SIG-M5 treated with dmso at 0.1 percent for 504 hours (cell line): ENCODE measurements at regions not wholly inside any gene's neighbourhood (a gene's known extent, or its start where the extent isn't known, plus 50 kb on each side); places are given as distances from the start of the nearest gene placed in this dataset.

Experiments
- DNase-seq: peaks from one replicate; lab custom pipeline; 2025; ENCODE audit not compliant: unreplicated experiment; lab: John Stamatoyannopoulos, UW

DNA sequence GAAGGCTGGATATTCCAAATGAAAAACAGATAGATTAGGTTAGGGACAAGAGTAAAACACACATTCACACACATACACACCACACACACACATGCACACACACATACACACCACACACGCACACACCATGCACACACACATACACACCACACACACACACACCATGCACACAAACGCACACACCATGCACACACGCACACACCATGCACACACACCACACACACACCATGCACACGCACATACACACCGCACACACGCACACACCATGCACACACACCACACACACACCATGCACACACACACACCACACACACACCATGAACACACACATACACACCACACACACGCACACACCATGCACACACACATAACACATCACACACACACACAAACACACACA is 203.7 kb upstream of the ZFHX3 start:
- no peak for DNase-seq

- no peak for DNase-seq
Observed at GRCh38 chr16:73248316-73248715, 200.4 kb upstream of the ZFHX3 start.

DNA sequence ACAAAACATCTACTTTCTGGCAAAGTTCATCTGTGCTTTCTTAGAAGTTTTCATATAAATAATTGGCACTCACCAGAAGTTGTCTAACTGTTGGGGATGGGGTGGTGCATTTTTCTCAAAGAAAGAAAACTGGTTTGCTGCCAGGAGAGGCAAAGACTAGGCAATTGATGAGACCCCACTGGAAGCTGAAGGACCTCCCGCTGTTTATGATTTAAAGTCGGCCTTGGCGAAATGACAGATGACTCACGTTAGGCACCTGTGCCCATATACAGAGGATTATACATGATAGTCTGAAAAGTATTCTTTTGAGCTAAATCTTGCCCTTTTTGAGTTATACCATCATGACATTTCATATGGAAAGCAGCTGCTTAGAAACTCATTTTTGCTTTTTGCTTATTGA is 193.0 kb upstream of the ZFHX3 start:
- no peak for DNase-seq

GRCh38 chr16:73237601-73238000 is 189.7 kb upstream of the ZFHX3 start:
- no peak for DNase-seq

- DNase-seq, result no peak
Observed at GRCh38 chr16:73234496-73234895, 186.6 kb upstream of the ZFHX3 start.

DNA sequence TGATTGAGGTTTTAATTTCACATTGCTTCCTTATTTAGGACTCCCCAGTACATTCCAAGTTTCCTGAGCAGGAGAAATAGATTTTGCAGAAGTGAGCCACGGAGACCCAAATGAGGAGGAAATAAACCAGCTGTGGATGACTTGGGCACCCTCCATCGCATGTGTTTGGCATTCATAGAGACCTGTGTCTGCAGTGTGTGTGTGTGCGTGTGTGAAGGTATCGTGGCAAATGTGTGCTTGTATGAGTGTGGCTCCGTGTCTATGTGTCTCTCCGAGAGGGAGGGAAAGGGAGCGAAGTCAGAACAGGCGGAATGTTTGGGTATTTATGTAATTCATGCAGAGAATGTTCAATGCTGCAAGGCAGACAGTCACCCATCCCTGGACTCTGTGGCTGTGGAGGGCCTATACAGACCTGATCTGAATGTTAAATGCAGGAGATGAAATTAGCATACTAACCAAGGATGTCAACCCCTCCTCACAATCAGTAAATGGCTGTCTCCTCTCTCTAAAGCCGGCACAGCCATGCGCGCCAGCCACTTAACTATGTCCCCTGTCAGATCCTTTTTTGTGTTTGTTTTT is 186.0 kb upstream of the ZFHX3 start:
- no peak for DNase-seq

DNA sequence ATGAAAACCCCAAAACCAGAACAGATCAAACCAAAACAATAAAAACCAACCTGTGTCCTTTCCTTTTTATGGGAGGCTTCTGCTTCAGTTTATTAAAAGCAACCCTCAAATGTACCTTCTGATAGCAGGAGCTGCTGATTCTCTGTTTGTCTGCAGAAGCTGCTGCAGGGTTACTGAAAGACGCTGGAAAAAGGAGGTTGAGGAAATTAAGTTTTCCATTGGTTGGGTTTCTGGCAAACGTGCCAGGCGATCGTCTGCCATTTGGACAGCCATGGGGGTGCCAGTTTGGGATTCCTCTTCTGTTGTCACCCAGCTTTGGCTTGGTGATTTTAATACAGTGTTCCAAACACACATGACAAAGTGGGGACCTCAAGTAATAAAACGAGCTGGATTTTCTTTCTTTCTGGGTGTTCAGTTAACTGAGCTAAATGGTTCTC is 185.4 kb upstream of the ZFHX3 start:
- no peak for DNase-seq

GRCh38 chr16:73232555-73233328 is 184.8 kb upstream of the ZFHX3 start:
- DNase-seq, result no peak

DNA sequence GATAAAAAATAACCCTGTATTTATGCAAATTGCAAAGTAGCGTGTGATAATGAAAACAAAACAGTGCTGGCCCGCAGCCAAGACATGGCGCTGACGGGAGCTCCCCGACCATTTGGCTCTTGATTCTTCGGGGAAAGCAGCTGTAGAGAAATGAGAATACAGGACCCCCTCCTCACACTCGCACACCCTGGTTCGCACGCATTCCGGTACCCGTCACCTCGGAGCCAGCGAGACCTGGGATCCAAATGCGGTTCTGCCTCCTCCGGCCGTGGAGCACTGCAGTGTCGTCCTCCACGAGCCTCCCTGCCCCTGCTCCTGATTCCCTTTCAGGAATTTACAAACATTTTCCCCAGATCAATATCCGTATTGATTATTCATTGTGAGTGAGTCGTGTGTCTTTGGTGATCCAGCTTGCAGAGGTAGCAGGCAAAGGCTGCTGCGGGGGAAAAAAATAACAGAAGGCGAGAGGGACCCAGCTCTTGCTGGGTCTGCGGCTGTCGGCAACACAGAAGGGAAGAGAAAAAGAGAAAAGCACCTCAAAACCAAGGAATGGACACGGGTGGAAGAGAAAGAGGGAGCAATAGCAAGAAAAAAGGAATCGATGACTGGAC is 184.1 kb upstream of the ZFHX3 start:
- no peak for DNase-seq

- DNase-seq, result no peak
Observed at GRCh38 chr16:73231379-73231778, 183.5 kb upstream of the ZFHX3 start.

- DNase-seq, result no peak
Observed at GRCh38 chr16:73230651-73231050, 182.7 kb upstream of the ZFHX3 start.

DNA sequence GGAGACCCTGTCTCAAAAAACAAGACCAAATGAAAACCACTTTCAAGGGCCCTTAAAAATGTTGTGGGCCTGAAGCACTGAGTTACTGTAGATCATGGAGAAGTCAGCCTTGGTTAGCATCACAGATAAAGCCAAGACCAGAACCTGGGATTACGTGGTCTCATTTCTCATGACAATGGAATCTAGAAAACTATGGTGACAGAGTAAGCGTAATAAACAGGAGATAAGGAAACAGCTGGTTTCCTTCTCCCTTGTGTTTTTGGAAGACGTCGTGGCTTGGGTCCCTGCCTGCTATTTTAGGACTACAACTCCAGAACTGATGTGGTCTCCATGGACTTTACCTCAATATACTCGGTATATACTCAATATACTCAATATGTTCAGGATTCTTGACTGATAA is 180.7 kb upstream of the ZFHX3 start:
- DNase-seq, result no peak

DNA sequence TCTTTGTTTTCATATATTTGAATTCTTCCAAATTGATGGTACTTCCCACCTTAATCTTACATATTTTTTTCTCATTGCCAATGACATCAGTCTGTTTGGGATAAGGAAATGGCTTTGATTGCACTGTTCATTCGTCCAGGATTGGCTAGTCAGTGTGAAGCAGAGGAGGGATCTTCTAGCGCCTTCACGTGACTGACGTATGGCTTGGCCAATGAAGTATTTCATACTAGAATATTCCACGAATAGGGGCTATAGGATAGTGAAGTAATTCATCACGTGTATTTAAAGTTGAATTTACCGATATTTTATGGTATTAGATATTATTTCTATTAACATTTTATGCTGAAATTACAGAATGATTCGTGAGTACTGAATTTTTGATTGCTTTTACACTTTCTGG is 178.7 kb upstream of the ZFHX3 start:
- DNase-seq, result no peak

- no peak for DNase-seq
Observed at GRCh38 chr16:73225983-73226382, 178.1 kb upstream of the ZFHX3 start.

DNA sequence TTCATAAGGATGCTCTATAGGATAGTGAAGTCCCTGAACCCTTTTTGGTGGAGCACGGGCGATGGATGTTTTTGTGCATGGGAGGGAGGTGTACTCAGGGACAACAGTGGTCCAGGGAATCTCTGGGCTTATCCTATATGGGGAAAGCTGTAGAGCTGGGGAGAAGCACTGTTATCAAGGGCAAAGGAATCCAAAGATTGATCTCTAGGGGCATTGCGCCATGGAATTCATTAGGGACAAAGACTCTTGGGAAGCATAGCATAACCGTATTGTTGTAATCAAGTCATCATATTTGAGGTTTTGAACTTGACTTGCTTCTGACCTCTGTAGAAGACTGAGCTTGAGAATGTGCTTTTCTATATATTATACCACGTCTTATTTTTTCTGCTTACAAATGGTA is 172.9 kb upstream of the ZFHX3 start:
- DNase-seq, result no peak

DNA sequence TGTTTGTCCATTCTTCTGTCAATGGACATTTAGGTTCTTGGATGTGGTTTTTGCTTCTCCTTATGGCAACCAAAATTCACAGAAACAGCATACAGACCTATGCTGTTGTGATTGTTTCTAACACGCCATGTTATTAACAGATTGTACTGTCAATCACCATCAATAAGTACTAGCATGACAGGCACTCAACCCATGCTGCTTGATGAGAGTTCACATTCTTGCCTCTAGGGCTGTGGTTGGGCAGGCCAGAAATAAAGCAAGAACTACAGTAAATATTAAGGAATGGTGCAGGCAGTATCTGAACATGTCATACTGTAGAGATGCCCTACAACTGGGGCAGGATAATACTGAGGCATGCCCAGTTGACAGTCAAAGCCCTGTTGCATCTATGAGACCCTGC is 171.2 kb upstream of the ZFHX3 start:
- DNase-seq, result no peak

GRCh38 chr16:73217654-73218053 is 169.7 kb upstream of the ZFHX3 start:
- DNase-seq, result no peak

DNA sequence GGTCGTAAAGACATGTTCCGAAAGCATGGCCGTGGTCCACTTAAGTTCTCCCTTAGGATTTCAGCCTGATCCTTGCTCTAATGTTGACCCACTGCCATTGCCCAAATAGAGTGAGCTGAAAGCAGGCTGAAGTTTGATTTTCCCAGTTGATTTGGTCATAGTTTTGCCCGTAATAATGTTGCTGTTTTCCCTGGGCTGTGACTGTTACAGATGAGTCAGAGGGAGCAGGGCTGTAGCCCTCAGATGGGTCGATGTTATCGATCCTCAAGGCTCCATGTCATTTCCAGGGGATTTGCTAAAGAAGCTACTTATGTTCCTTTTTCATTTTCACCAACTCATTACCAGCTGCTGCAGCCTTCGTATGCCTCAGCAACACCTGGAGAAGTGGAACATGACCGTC is 169.0 kb upstream of the ZFHX3 start:
- no peak for DNase-seq

DNA sequence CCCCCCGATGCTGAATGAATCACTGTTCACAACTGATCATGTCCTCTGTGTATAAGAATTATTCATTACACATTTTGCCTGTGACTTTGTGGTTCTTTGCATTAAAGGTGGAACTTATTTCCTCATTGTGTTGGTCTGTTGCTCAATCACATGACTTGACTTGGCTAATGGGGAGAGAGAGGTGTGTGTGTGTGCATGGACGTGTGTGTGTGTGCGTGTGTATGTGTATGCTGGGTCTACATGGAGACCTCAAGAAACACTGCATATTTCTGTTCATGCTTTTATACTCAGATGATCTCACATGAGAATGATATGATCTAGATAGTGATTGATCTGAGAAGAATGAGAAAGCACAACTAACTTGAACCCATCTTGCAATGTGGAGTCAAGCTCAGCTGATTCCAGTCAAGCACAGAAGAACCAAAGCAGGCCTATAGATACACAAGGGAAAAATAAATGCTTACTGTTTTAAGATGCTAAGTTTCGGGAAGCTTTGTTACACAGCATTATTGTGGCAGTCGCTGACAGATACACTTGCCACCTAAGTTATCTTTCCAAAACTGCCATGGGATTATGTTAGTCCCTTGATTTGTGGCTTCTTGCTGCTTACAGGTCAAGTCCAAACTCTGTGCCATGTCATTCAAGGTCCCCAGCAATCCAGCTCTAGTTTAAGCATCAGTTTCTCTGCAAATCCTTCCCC is 167.9 kb upstream of the ZFHX3 start:
- no peak for DNase-seq

GRCh38 chr16:73214825-73215677 is 167.1 kb upstream of the ZFHX3 start:
- no peak for DNase-seq
